Panc1 (cell line): ENCODE measurements at regions not wholly inside any gene's neighbourhood (a gene's known extent, or its start where the extent isn't known, plus 50 kb on each side); places are given as distances from the start of the nearest gene placed in this dataset.

Experiments used
- ATAC-seq: fragments of 200-7000 bp; cut with Tn5 transposase; 2 replicates; pipeline ENCODE4 v1.9.1; 2020; ENCODE audit warnings: mild to moderate bottlenecking, moderate library complexity
- BruUV-seq: library from RNA; stranded (reverse); fragments of 400-500 nt; replicated peaks from 2 replicates; lab custom pipeline; 2021; lab: Mats Ljungman, UMichigan
- CTCF ChIA-PET: fragments of 300-600 bp; sonication (Branson Sonifier 250); formaldehyde crosslinking; loops from one replicate; lab custom pipeline; 2022; ENCODE audit warnings: antibody characterized with exemption; lab: Charles Lee
- POLR2A ChIA-PET: fragments of 300-600 bp; sonication (Branson Sonifier 250); formaldehyde crosslinking; loops from one replicate; lab custom pipeline; 2022; ENCODE audit warnings: antibody characterized with exemption; lab: Charles Lee
- DNase-seq: peaks from one replicate; pipeline ENCODE4 v3.0.0-alpha.2; 2010; ENCODE audit warnings: low read depth, low spot score
- H3K27ac ChIP-seq: 2 replicates; pipeline ENCODE4 v1.5.1; 2011; ENCODE audit warnings: mild to moderate bottlenecking, low read length, inconsistent platforms
- H3K27me3 ChIP-seq: fragments of 200-500 bp; sonication (Bioruptor generic); 2 replicates; pipeline ENCODE4 v1.6.0; 2014; ENCODE audit warnings: low read length, inconsistent platforms; ENCODE audit not compliant: control insufficient read depth, insufficient read depth
- H3K36me3 ChIP-seq: fragments of 200-500 bp; sonication (Bioruptor generic); 2 replicates; pipeline ENCODE4 v1.5.1; 2014; ENCODE audit warnings: inconsistent platforms, mild to moderate bottlenecking, low read length, moderate library complexity; ENCODE audit not compliant: control insufficient read depth, insufficient read depth
- H3K4me1 ChIP-seq: 2 replicates; pipeline ENCODE4 v1.5.1; 2011; ENCODE audit warnings: inconsistent platforms, mild to moderate bottlenecking, low read length, moderate library complexity; ENCODE audit not compliant: control insufficient read depth, insufficient read depth
- H3K4me3 ChIP-seq, 2 experiments: 2 replicates each; pipeline ENCODE4 v1.5.1; 2011 to 2012; ENCODE audit warnings: low read depth in 2 of 2, low read length in 2 of 2, mild to moderate bottlenecking in 2 of 2, inconsistent platforms in 1 of 2, moderate library complexity in 1 of 2
- H3K9me3 ChIP-seq: fragments of 200-500 bp; sonication (Bioruptor generic); 2 replicates; pipeline ENCODE4 v1.5.1; 2014; ENCODE audit warnings: low read depth, mild to moderate bottlenecking, inconsistent platforms, low read length, moderate library complexity; ENCODE audit not compliant: control insufficient read depth, insufficient read depth
- POLR2AphosphoS5 ChIP-seq: IDR thresholded peaks from 2 replicates; pipeline ENCODE4 v1.6.1; 2012; ENCODE audit warnings: mild to moderate bottlenecking, low read depth, low read length, moderate library complexity
- REST ChIP-seq, 2 experiments: IDR thresholded peaks; 2 replicates each; pipeline ENCODE4 v1.6.1; 2011 to 2012; ENCODE audit warnings: low read depth in 2 of 2, control low read depth in 1 of 2, low read length in 1 of 2, mild to moderate bottlenecking in 1 of 2, moderate library complexity in 1 of 2; ENCODE audit not compliant: insufficient read depth in 1 of 2
- SIN3A ChIP-seq: IDR thresholded peaks from 2 replicates; pipeline ENCODE4 v1.6.1; 2012; ENCODE audit warnings: low read depth, mild to moderate bottlenecking, low read length, moderate library complexity, borderline replicate concordance; ENCODE audit not compliant: insufficient read depth
- TCF7L2 ChIP-seq: IDR thresholded peaks from 2 replicates; pipeline ENCODE4 v1.6.1; 2011; ENCODE audit warnings: mild to moderate bottlenecking, low read depth, low read length, inconsistent platforms
- in situ Hi-C: cut with HindIII; loops from 2 replicates; pipeline ENCODE4 v1.10.0; 2016; ENCODE audit warnings: low sequenced_read_pairs, low pct_unique_long_range_greater_than_20kb
- intact Hi-C: fragments of 100-400 bp; cut with micrococcal nuclease; formaldehyde crosslinking; loops from one replicate; pipeline ENCODE4 v1.10.0; 2022; ENCODE audit not compliant: unreplicated experiment
- TF ChIP-seq, protein P1 (sequence below): fragments of 450-650 bp; IDR thresholded peaks from 2 replicates; pipeline ENCODE4 v1.5.1; 2017; ENCODE audit warnings: mild to moderate bottlenecking

GRCh38 chr4:141801558-141801957 is 165.2 kb downstream of the IL15 start:
- ChIA-PET POLR2A (interaction anchor here (0.7 kb wide), 1 partner anchor 728 kb away, joined by 3 read pairs; no protein-coding TSS in a partner anchor), CTCF (no interaction called here)
- no TSS peak for BruUV-seq
- Histone ChIP-seq H3K27ac (no peak overlapping the region), H3K4me1 (no peaks in the 10 kb centered on the region), H3K27me3 (no peaks in the 10 kb centered on the region), H3K9me3 (no peaks in the 10 kb centered on the region), H3K36me3 (no peaks in the 10 kb centered on the region), H3K4me3 (no peak overlapping the region)
- DNase-seq (no peak), ATAC-seq (no peak)
- in situ Hi-C loops (no loop called here), intact Hi-C loops (no loop called here)
- TF ChIP-seq, protein P1, sequence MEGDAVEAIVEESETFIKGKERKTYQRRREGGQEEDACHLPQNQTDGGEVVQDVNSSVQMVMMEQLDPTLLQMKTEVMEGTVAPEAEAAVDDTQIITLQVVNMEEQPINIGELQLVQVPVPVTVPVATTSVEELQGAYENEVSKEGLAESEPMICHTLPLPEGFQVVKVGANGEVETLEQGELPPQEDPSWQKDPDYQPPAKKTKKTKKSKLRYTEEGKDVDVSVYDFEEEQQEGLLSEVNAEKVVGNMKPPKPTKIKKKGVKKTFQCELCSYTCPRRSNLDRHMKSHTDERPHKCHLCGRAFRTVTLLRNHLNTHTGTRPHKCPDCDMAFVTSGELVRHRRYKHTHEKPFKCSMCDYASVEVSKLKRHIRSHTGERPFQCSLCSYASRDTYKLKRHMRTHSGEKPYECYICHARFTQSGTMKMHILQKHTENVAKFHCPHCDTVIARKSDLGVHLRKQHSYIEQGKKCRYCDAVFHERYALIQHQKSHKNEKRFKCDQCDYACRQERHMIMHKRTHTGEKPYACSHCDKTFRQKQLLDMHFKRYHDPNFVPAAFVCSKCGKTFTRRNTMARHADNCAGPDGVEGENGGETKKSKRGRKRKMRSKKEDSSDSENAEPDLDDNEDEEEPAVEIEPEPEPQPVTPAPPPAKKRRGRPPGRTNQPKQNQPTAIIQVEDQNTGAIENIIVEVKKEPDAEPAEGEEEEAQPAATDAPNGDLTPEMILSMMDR = no peak
- TF ChIP-seq SIN3A = no peak

- POLR2A ChIA-PET = no interaction called here
These were observed 165.9 kb downstream of the IL15 start for GRCh38 chr4:141802333-141802732.

More at GRCh38 chr4:141802333-141802732, 165.9 kb downstream of the IL15 start:
- no peaks in the 10 kb centered on the region for H3K36me3 ChIP-seq
- in situ Hi-C loops = no loop called here
- BruUV-seq = no TSS peak
- no peak overlapping the region for H3K4me3 ChIP-seq
- ATAC-seq (no peak), DNase-seq (no peak)
- TF ChIP-seq REST (IDR thresholded peaks at IDR 0.05; ENCODE audit: insufficient read depth in 1 of 2, low read depth in 2 of 2, low read length in 1 of 2) = no peak
- TF ChIP-seq, protein P1 = no peak
- TF ChIP-seq POLR2AphosphoS5 = no peak
- TF ChIP-seq TCF7L2 = no peak
- no peak for TF ChIP-seq SIN3A
- H3K9me3 ChIP-seq = no peaks in the 10 kb centered on the region
- H3K27ac ChIP-seq = no peak overlapping the region
- CTCF ChIA-PET = no interaction called here
- no peaks in the 10 kb centered on the region for H3K27me3 ChIP-seq
- intact Hi-C loops = no loop called here
- H3K4me1 ChIP-seq = no peaks in the 10 kb centered on the region
